Hypothalamus (tissue), 51 donors: ENCODE measurements at regions not wholly inside any gene's neighbourhood (a gene's known extent, or its start where the extent isn't known, plus 50 kb on each side); places are given as distances from the start of the nearest gene placed in this dataset.
A peak's percentile ranks its signal among the peaks of the same experiment; 100 is the strongest.
"Not testable (repeated sequence)": the region's sequence is repeated elsewhere in the genome, so short reads cannot be mapped to it uniquely, and the experiment has no call there.

ENCODE experiments used
- DNase-seq, 51 donors: peaks; one replicate each; lab custom pipeline; 2025; lab: John Stamatoyannopoulos, UW

GRCh38 chr2:106339609-106340008 is 128.6 kb downstream of the RGPD3 start:
- no peak for DNase-seq

- no peak for DNase-seq
These were observed 129.1 kb downstream of the RGPD3 start for GRCh38 chr2:106339132-106339531.

GRCh38 chr2:106338043-106338442 is 130.2 kb downstream of the RGPD3 start:
- DNase-seq = peak in 1 of 51 donors; percentile 17

GRCh38 chr2:106336737-106337136 is 131.5 kb downstream of the RGPD3 start:
- no peak for DNase-seq

GRCh38 chr2:106336108-106336507 is 132.1 kb downstream of the RGPD3 start:
- no peak for DNase-seq

- no peak for DNase-seq
These were observed 133.4 kb downstream of the RGPD3 start for GRCh38 chr2:106334802-106335201.

- DNase-seq = not testable (repeated sequence)
These were observed 134.8 kb downstream of the RGPD3 start for GRCh38 chr2:106333253-106333873.

- no peak for DNase-seq
These were observed 136.2 kb downstream of the RGPD3 start for GRCh38 chr2:106332054-106332453.

- not testable (repeated sequence) for DNase-seq
These were observed 136.5 kb upstream of the UXS1 start for GRCh38 chr2:106330384-106331261.

- no peak for DNase-seq
These were observed 129.4 kb upstream of the UXS1 start for GRCh38 chr2:106323337-106324013.

- no peak for DNase-seq
These were observed 128.2 kb upstream of the UXS1 start for GRCh38 chr2:106322281-106322680.

GRCh38 chr2:106320439-106320838 is 126.3 kb upstream of the UXS1 start:
- DNase-seq = not testable (repeated sequence)

- no peak for DNase-seq
These were observed 122.8 kb upstream of the UXS1 start for GRCh38 chr2:106316915-106317314.

- no peak for DNase-seq
These were observed 120.3 kb upstream of the UXS1 start for GRCh38 chr2:106314444-106314843.

- no peak for DNase-seq
These were observed 116.9 kb upstream of the UXS1 start for GRCh38 chr2:106311041-106311370.

- DNase-seq = no peak
These were observed 113.8 kb upstream of the UXS1 start for GRCh38 chr2:106307860-106308259.

GRCh38 chr2:106306387-106306786 is 112.3 kb upstream of the UXS1 start:
- no peak for DNase-seq

GRCh38 chr2:106304612-106305184 is 110.6 kb upstream of the UXS1 start:
- DNase-seq = no peak

- no peak for DNase-seq
These were observed 105.6 kb upstream of the UXS1 start for GRCh38 chr2:106299696-106300095.

GRCh38 chr2:106296182-106296815 is 102.2 kb upstream of the UXS1 start:
- no peak for DNase-seq

GRCh38 chr2:106294182-106294581 is 100.1 kb upstream of the UXS1 start:
- DNase-seq = no peak
